Heart right ventricle (tissue), 16 donors: ENCODE measurements at regions not wholly inside any gene's neighbourhood (a gene's known extent, or its start where the extent isn't known, plus 50 kb on each side); places are given as distances from the start of the nearest gene placed in this dataset.

Experiments used
- ATAC-seq, 8 donors: fragments of 200-7000 bp; cut with Tn5 transposase; one replicate each; pipeline ENCODE4 v1.9.1; 2020; ENCODE audit warnings: mild to moderate bottlenecking in 8 of 8, moderate library complexity in 8 of 8, moderate number of reproducible peaks in 1 of 8
- DNase-seq, 2 donors: peaks; one replicate each; pipeline ENCODE4 v3.0.0-alpha.2; 2020
- H3K27ac ChIP-seq, 10 donors: fragments of 200-600 bp; sonication (generic) in 2 of 10; one replicate each; pipeline versions ENCODE4 v1.5.0 to v1.8.0; 2020 to 2022; ENCODE audit warnings: mild to moderate bottlenecking in 3 of 10
- H3K27me3 ChIP-seq, 7 donors: fragments of 200-600 bp; one replicate each; pipeline ENCODE4 v1.8.0; 2021 to 2022; ENCODE audit warnings: mild to moderate bottlenecking in 2 of 7
- H3K36me3 ChIP-seq, 9 donors: fragments of 200-600 bp; sonication (generic) in 1 of 9; one replicate each; pipeline versions ENCODE4 v1.5.0 to v1.8.0; 2020 to 2022; ENCODE audit warnings: mild to moderate bottlenecking in 2 of 9
- H3K4me1 ChIP-seq, 9 donors: fragments of 200-600 bp; sonication (generic) in 1 of 9; one replicate each; pipeline versions ENCODE4 v1.5.0 to v1.8.0; 2020 to 2022; ENCODE audit warnings: mild to moderate bottlenecking in 4 of 9
- H3K4me3 ChIP-seq, 10 donors: fragments of 200-600 bp; sonication (generic) in 2 of 10; one replicate each; pipeline versions ENCODE4 v1.5.0 to v1.8.0; 2020 to 2022; ENCODE audit warnings: mild to moderate bottlenecking in 7 of 10, moderate library complexity in 2 of 10
- H3K9me3 ChIP-seq, 11 donors: fragments of 200-600 bp in 10 of 11; sonication (generic) in 2 of 11; one replicate each; pipeline versions ENCODE4 v1.5.0 to v1.8.0; 2013 to 2022; ENCODE audit warnings: mild to moderate bottlenecking in 2 of 11, control low read depth in 1 of 11, moderate library complexity in 1 of 11
- CTCF ChIP-seq, 9 donors: fragments of 200-600 bp; sonication (generic) in 2 of 9; IDR thresholded peaks; one replicate each; pipeline versions ENCODE4 v1.5.0 to v1.8.0; 2021 to 2022; ENCODE audit warnings: antibody characterized with exemption in 9 of 9, mild to moderate bottlenecking in 5 of 9, moderate library complexity in 1 of 9
- WGBS, 2 donors: extraction: QIAGEN DNeasy Blood & Tissue Kit; methylation state at CpG; one replicate each; pipeline ENCODE4 v1.1.7; 2013; ENCODE audit warnings: inconsistent platforms in 1 of 2; 5-methylcytosine and 5-hydroxymethylcytosine counted together
- intact Hi-C, 10 donors: fragments of 100-400 bp; cut with DNase I; formaldehyde crosslinking; loops; one replicate each; pipeline versions ENCODE4 v1.11.1 to v1.14.2; 2022
- donor health status: Arrhythmogenic right ventricular cardiomyopathy.
- donor health status: ischemic (EF 13 %, LVEDD 7.1; RV severe dilation, severe dysfunction).
- donor health status: healthy with polysubstance abuse.
- donor health status: DM: no; HTN: yes; CAD: no.
- donor health status: DM: no; HTN: no; CAD: no.
- donor health status: ischemic (EF 25% LVEDD 6.9; RV normal size, moderate dysfunction).
- donor health status: ischemic (EF 25% LVEDD 5.7; RV mildly dilated, moderate dysfunction).
- donor health status: healthy.
- donor health status: DM: yes; HTN: yes; CAD: no.
- donor health status: Ischemic cardiomyopathy.
- donor health status: ischemic (EF 35%, LVEDD 5.7; RV mildly dilated, moderate dysfunction).
- donor health status: nonischemic (EF 11% LVEDD 7.7; RV severe dilation, severe dysfunction).
- donor health status: DM: yes; HTN: yes; CAD: no.
- donor health status: PGD.
- donor health status: ischemic (EF 29% LVEDD 5.4; RV normal size, mild dysfunction).
- donor health status: nonischemic (EF 23%, LVEDD 6.1; RV moderate dilation, normal function).

- DNase-seq (no peak), ATAC-seq (no peak)
- H3K4me3 ChIP-seq = no peak overlapping the region
- TF ChIP-seq CTCF (IDR thresholded peaks at IDR 0.05) = no peak
- no peaks in the 10 kb centered on the region for H3K36me3 ChIP-seq
- H3K27me3 ChIP-seq = no peaks in the 10 kb centered on the region
- WGBS, 2 donors = 72 to 75% methylated on average over 8 of the region's 8 CpGs
- H3K27ac ChIP-seq = no peak overlapping the region
- H3K9me3 ChIP-seq = no peaks in the 10 kb centered on the region
- intact Hi-C loops = no loop called here
- H3K4me1 ChIP-seq = peaks cover 0 to 9% (median 0%) of the 10 kb centered on the region in 9 donors
These were observed 213.2 kb upstream of the MYLIP start for GRCh38 chr6:15915508-15916178.

GRCh38 chr6:15914553-15914952, 214.3 kb upstream of the MYLIP start:
- intact Hi-C loops = no loop called here
- DNase-seq (no peak), ATAC-seq (no peak)
- no peak for TF ChIP-seq CTCF (IDR thresholded peaks at IDR 0.05)
- 90 to 97% methylated on average over 2 of the region's 2 CpGs for WGBS, 2 donors
- no peak overlapping the region for H3K27ac ChIP-seq
- peaks cover 0 to 9% (median 0%) of the 10 kb centered on the region in 9 donors for H3K4me1 ChIP-seq
- no peaks in the 10 kb centered on the region for H3K36me3 ChIP-seq
- H3K9me3 ChIP-seq = no peaks in the 10 kb centered on the region
- H3K27me3 ChIP-seq = no peaks in the 10 kb centered on the region
- no peak overlapping the region for H3K4me3 ChIP-seq

GRCh38 chr6:15913573-15913972, 215.3 kb upstream of the MYLIP start:
- 97 to 99% methylated on average over 2 of the region's 2 CpGs for WGBS, 2 donors

More at GRCh38 chr6:15913573-15913972, 215.3 kb upstream of the MYLIP start:
- H3K27ac ChIP-seq = no peak overlapping the region
- peaks cover 0 to 9% (median 0%) of the 10 kb centered on the region in 9 donors for H3K4me1 ChIP-seq
- TF ChIP-seq CTCF (IDR thresholded peaks at IDR 0.05) = no peak
- no peaks in the 10 kb centered on the region for H3K27me3 ChIP-seq
- intact Hi-C loops = no loop called here
- DNase-seq = no peak
- no peaks in the 10 kb centered on the region for H3K36me3 ChIP-seq
- no peaks in the 10 kb centered on the region for H3K9me3 ChIP-seq
- no peak for ATAC-seq
- no peak overlapping the region for H3K4me3 ChIP-seq
